22Rv1 (cell line): ENCODE measurements at regions not wholly inside any gene's neighbourhood (a gene's known extent, or its start where the extent isn't known, plus 50 kb on each side); places are given as distances from the start of the nearest gene placed in this dataset.

Experiments used
- CTCF ChIP-seq: fragments of 450-650 bp; IDR thresholded peaks from 2 replicates; pipeline ENCODE4 v1.5.1; 2017; ENCODE audit warnings: mild to moderate bottlenecking
- ZFX ChIP-seq: fragments of 450-650 bp; IDR thresholded peaks from 2 replicates; pipeline ENCODE4 v1.6.1; 2017; ENCODE audit warnings: antibody characterized with exemption, borderline replicate concordance

DNA sequence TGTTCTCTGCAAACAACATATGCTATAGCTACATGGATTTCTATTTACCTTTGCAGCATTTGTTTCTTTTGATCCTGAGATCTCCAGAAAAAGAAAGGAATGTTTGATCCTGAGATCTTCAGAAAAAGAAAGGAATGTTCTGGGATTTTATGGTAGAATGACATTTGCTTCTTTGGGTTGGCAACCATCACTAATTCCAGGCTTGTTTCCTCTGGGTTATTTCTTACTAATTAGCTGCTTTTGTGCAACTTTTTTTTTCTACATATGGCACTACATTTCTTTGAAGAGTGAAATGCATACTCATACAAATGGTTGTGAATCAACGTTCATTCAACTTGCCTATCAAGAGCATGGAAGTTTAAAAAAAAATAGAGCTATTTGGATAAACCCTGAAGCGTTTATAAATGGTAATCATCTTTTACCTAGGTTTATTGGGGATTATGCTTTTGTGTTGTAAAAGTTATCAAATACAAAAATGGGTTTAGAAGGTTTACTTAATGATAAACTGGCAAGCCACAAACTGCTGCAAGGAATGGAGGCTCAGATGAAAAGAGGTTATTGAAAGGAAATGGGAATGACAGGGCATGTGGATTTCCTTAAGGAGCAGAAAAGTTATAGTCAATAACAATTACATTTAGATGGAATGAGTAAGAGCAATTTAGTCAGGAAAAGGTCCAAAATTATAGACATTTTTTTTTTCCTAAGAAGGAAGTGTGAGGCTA, 95.6 kb upstream of the PCDH18 start:
- TF ChIP-seq CTCF (no peak), ZFX (no peak)
